K562 (cell line): ENCODE measurements at regions not wholly inside any gene's neighbourhood (a gene's known extent, or its start where the extent isn't known, plus 50 kb on each side); places are given as distances from the start of the nearest gene placed in this dataset.

Source experiments
- ATAC-seq: fragments of 200-7000 bp; cut with Tn5 transposase; 3 replicates; pipeline ENCODE4 v1.9.1; 2020; ENCODE audit warnings: moderate library complexity
- BruUV-seq: library from RNA; stranded (reverse); fragments of 400-500 nt; replicated peaks from 2 replicates; lab custom pipeline; 2021; lab: Mats Ljungman, UMichigan
- CTCF ChIA-PET: fragments of 300-600 bp; formaldehyde crosslinking; extraction: SDS; loops from one replicate; lab custom pipeline; 2021; ENCODE audit warnings: low intra/inter-chr PET ratio; lab: Yijun Ruan, JAX
- POLR2A ChIA-PET: fragments of 300-600, 350-650 bp; sonication (Branson Sonifier 250); formaldehyde crosslinking; extraction: SDS; loops from one replicate; lab custom pipeline; 2021; ENCODE audit warnings: antibody characterized with exemption, inconsistent platforms; lab: Yijun Ruan, JAX
- DNase-seq, 4 experiments: peaks; one replicate each; pipeline versions ENCODE4 v3.0.0 to v3.0.0-alpha.2; 2011 to 2018; ENCODE audit warnings: low spot score in 3 of 4, mixed read lengths in 3 of 4; ENCODE audit errors: extremely low read depth in 1 of 4
- FAIRE-seq: peaks from 2 replicates; lab custom pipeline; 2011; peaks lifted over from hg19 to GRCh38; lab: Jason Lieb, UNC
- H2AFZ ChIP-seq: 2 replicates; pipeline ENCODE4 v1.6.0; 2011; ENCODE audit warnings: low read depth, low read length, control low read depth, inconsistent platforms
- H3K27ac ChIP-seq: fragments of 200-600 bp; 3 replicates; pipeline ENCODE4 v1.8.0; 2011; ENCODE audit warnings: low read depth, mild to moderate bottlenecking, control low read depth, inconsistent platforms, low read length, moderate library complexity, mixed read lengths; ENCODE audit errors: extremely low read depth
- H3K27me3 ChIP-seq, 2 experiments: fragments of 300-600 bp in 1 of 2; 2 replicates in 1 of 2; 3 replicates in 1 of 2; pipeline versions ENCODE4 v1.6.0 to v1.8.0; 2011; ENCODE audit warnings: inconsistent platforms in 2 of 2, low read length in 2 of 2, mild to moderate bottlenecking in 1 of 2, mixed read lengths in 1 of 2, moderate library complexity in 1 of 2; ENCODE audit not compliant: control insufficient read depth in 2 of 2, insufficient read depth in 2 of 2
- H3K36me3 ChIP-seq: fragments of 300-600 bp; 3 replicates; pipeline ENCODE4 v1.8.0; 2011; ENCODE audit warnings: mild to moderate bottlenecking, low read length, inconsistent platforms; ENCODE audit not compliant: control insufficient read depth, insufficient read depth
- H3K4me1 ChIP-seq, 2 experiments: fragments of 200-600 bp in 1 of 2; replicated peaks in 1 of 2; 2 replicates in 1 of 2; 3 replicates in 1 of 2; pipeline versions ENCODE4 v1.5.1 to v1.8.0; 2011; ENCODE audit warnings: inconsistent platforms in 2 of 2, low read length in 2 of 2, mild to moderate bottlenecking in 1 of 2, mixed read lengths in 1 of 2, moderate library complexity in 1 of 2; ENCODE audit not compliant: control insufficient read depth in 2 of 2, insufficient read depth in 2 of 2
- H3K4me2 ChIP-seq: 2 replicates; pipeline ENCODE4 v1.6.1; 2011; ENCODE audit warnings: low read length, control low read depth, inconsistent platforms, mixed read lengths; ENCODE audit not compliant: insufficient read depth
- H3K4me3 ChIP-seq: fragments of 200-600 bp; sonication (generic), shearing (Covaris generic); 2 replicates; pipeline ENCODE4 v1.5.1; 2016; ENCODE audit warnings: control low read depth, inconsistent platforms
- H3K79me2 ChIP-seq: fragments of 200-600 bp; 3 replicates; pipeline ENCODE4 v1.8.0; 2011; ENCODE audit warnings: low read length, inconsistent platforms; ENCODE audit not compliant: control insufficient read depth, insufficient read depth
- H3K9ac ChIP-seq, 2 experiments: 2 replicates each; pipeline versions ENCODE4 v1.6.0 to v1.6.1; 2011; ENCODE audit warnings: low read depth in 2 of 2, low read length in 2 of 2, control low read depth in 1 of 2, inconsistent platforms in 1 of 2, mild to moderate bottlenecking in 1 of 2, mixed read lengths in 1 of 2; ENCODE audit not compliant: insufficient read depth in 1 of 2
- H3K9me1 ChIP-seq: one replicate; pipeline ENCODE4 v1.6.0; 2011; ENCODE audit warnings: inconsistent platforms, mild to moderate bottlenecking, low read length, moderate library complexity; ENCODE audit not compliant: control insufficient read depth, insufficient read depth
- H3K9me3 ChIP-seq: replicated peaks from 2 replicates; pipeline ENCODE4 v1.5.1; 2011; ENCODE audit warnings: low read depth, low read length, inconsistent platforms; ENCODE audit not compliant: control insufficient read depth, insufficient read depth
- H4K20me1 ChIP-seq: replicated peaks from 2 replicates; pipeline ENCODE4 v1.6.1; 2011; ENCODE audit warnings: low read length, inconsistent platforms, mixed read lengths; ENCODE audit not compliant: control insufficient read depth, insufficient read depth
- CAMTA2 ChIP-seq: fragments of 250-450 bp; sonication (Bioruptor Pico); conservative IDR thresholded peaks from 2 replicates; pipeline ENCODE4 v1.5.1; 2022
- HMGN3 ChIP-seq: IDR thresholded peaks from 2 replicates; pipeline ENCODE4 v1.6.1; 2011; ENCODE audit warnings: borderline replicate concordance, low read depth, mild to moderate bottlenecking, mixed read lengths, low read length; ENCODE audit not compliant: insufficient read length; ENCODE audit errors: extremely low read depth
- MIER1 ChIP-seq: fragments of 450-650 bp; IDR thresholded peaks from 2 replicates; pipeline ENCODE4 v1.6.1; 2016; ENCODE audit warnings: antibody characterized with exemption, mild to moderate bottlenecking, low read depth
- NR4A1 ChIP-seq, 2 experiments: fragments of 250-450 bp in 1 of 2; fragments of 450-650 bp in 1 of 2; sonication (Bioruptor Pico) in 1 of 2; IDR thresholded peaks; 2 replicates each; pipeline versions ENCODE4 v1.4.0 to v1.6.1; 2016 to 2020; ENCODE audit warnings: mild to moderate bottlenecking in 2 of 2, missing compliant biosample characterization in 1 of 2, missing genetic modification characterization in 1 of 2, moderate library complexity in 1 of 2
- RFX5 ChIP-seq: IDR thresholded peaks from 2 replicates; pipeline ENCODE4 v1.6.1; 2011; ENCODE audit warnings: low read depth, mild to moderate bottlenecking, improper control_type of control experiment, low read length
- SMAD1 ChIP-seq: fragments of 150-350 bp; IDR thresholded peaks from 2 replicates; pipeline ENCODE4 v1.6.1; 2014; ENCODE audit warnings: low read length, low read depth; ENCODE audit not compliant: partially characterized antibody
- TCF7 ChIP-seq: sonication (generic); IDR thresholded peaks from 2 replicates; pipeline ENCODE4 v1.6.1; 2016; ENCODE audit warnings: antibody characterized with exemption, borderline replicate concordance
- ZNF12 ChIP-seq: sonication (generic); formaldehyde crosslinking; IDR thresholded peaks from 2 replicates; pipeline ENCODE4 v1.4.0; 2020; ENCODE audit warnings: mild to moderate bottlenecking, missing genetic modification reagents
- ZNF146 ChIP-seq: IDR thresholded peaks from one replicate; pipeline ENCODE4 v1.6.1; 2018; ENCODE audit warnings: missing compliant biosample characterization; ENCODE audit not compliant: unreplicated experiment
- ZNF561 ChIP-seq: fragments of 450-650 bp; formaldehyde crosslinking; conservative IDR thresholded peaks from 2 replicates; pipeline ENCODE4 v1.4.0; 2020; ENCODE audit warnings: mild to moderate bottlenecking, moderate library complexity
- ZSCAN32 ChIP-seq: fragments of 450-650 bp; formaldehyde crosslinking; IDR thresholded peaks from 2 replicates; pipeline ENCODE4 v1.4.0; 2020; ENCODE audit warnings: mild to moderate bottlenecking, moderate library complexity
- WGBS: fragments of 100-300 bp; shearing (Covaris generic); methylation state at CpG from one replicate; pipeline ENCODE4 v1.1.6; 2016; ENCODE audit warnings: low coverage, mixed read lengths; ENCODE audit not compliant: insufficient coverage; ENCODE audit errors: missing lambda C conversion rate; 5-methylcytosine and 5-hydroxymethylcytosine counted together
- in situ Hi-C: fragments of 300-500 bp; cut with MboI; formaldehyde crosslinking; loops from 4 replicates; pipeline ENCODE4 v1.15.0; 2018; ENCODE audit warnings: inconsistent platforms, mixed read lengths
- intact Hi-C: fragments of 100-400 bp; cut with micrococcal nuclease; formaldehyde crosslinking; loops from 2 replicates; pipeline ENCODE4 v1.14.2; 2022
- TF ChIP-seq, protein P1 (sequence below), 2 experiments: fragments of 150-350 bp in 1 of 2; IDR thresholded peaks; 2 replicates each; pipeline ENCODE4 v1.6.1; 2012 to 2016; ENCODE audit warnings: low read depth in 2 of 2, low read length in 2 of 2, mild to moderate bottlenecking in 1 of 2, moderate library complexity in 1 of 2

DNA sequence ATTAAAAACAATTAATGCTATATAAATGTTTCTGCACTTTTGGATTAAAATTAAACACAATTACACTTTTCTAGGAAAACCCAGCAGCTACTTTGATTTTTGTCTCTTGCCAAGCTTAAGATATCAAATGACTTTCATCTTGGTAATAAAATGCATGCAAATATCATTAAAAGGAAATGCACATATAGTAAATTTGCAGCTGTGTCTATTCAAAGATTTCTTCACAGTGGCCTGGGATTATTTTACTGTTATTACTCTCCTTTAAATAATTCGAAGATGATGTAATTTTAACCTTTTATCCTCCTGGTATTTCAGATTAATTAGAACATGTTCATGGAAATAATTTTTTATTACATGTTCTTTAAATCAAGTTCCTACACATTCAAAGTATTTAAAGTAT lies 529.5 kb upstream of the RGMB start:
- H3K27ac ChIP-seq: no peak overlapping the region
- H3K9me3 ChIP-seq: no peaks in the 10 kb centered on the region
- 0% methylated on average over 1 of the region's 1 CpG for WGBS
- H2AFZ ChIP-seq: no peak overlapping the region
- TF ChIP-seq SMAD1 (no peak), ZNF146 (CRISPR knock-in tag) (no peak), CAMTA2 (no peak)
- TF ChIP-seq, all 486 proteins: peak for 0
- POLR2A ChIA-PET: no interaction called here
- no peaks in the 10 kb centered on the region for H4K20me1 ChIP-seq
- H3K9me1 ChIP-seq: no peaks in the 10 kb centered on the region
- DNase-seq (no peak), ATAC-seq (no peak), FAIRE-seq (no peak)
- no TSS peak for BruUV-seq
- no peak overlapping the region for H3K4me3 ChIP-seq
- no peaks in the 10 kb centered on the region for H3K27me3 ChIP-seq
- H3K9ac ChIP-seq: no peak overlapping the region
- no peaks in the 10 kb centered on the region for H3K79me2 ChIP-seq
- H3K4me1 ChIP-seq: no peaks in the 10 kb centered on the region
- in situ Hi-C loops (no loop called here), intact Hi-C loops (no loop called here)
- H3K4me2 ChIP-seq: no peak overlapping the region
- no peaks in the 10 kb centered on the region for H3K36me3 ChIP-seq
- CTCF ChIA-PET: no interaction called here

DNA sequence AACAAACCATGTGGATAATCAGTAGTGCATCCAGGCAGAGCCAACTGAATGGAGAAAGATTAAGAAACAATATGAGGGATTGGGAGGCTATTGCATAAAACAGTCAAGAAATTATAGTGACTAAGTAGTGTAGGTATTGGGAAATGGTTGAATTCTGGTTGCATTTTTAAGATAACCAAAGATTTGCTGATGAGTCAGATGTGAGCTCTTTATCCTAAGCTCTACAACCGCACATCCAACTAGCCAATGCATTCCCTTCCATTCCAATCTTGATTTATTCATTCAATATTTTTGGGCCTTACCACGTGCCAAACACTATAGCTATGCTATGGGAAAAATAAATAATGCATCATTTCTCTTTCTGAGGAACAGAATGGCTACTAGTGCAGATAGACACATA lies 524.5 kb upstream of the RGMB start:
- no peaks in the 10 kb centered on the region for H3K9me3 ChIP-seq
- no peaks in the 10 kb centered on the region for H4K20me1 ChIP-seq
- no peaks in the 10 kb centered on the region for H3K9me1 ChIP-seq
- in situ Hi-C loops (no loop called here), intact Hi-C loops (no loop called here)
- DNase-seq (no peak), FAIRE-seq (no peak), ATAC-seq (no peak)
- H3K27me3 ChIP-seq: no peaks in the 10 kb centered on the region
- no peak overlapping the region for H3K27ac ChIP-seq
- POLR2A ChIA-PET: interaction anchor here (0.6 kb wide), 1 partner anchor 119 kb away, joined by 4 read pairs; no protein-coding TSS in a partner anchor
- no peak overlapping the region for H3K4me3 ChIP-seq
- H3K4me2 ChIP-seq: no peak overlapping the region
- BruUV-seq: no TSS peak
- CTCF ChIA-PET: no interaction called here
- H3K79me2 ChIP-seq: no peaks in the 10 kb centered on the region
- no peaks in the 10 kb centered on the region for H3K4me1 ChIP-seq
- no peak overlapping the region for H2AFZ ChIP-seq
- H3K36me3 ChIP-seq: no peaks in the 10 kb centered on the region
- WGBS: 0% methylated on average over 2 of the region's 2 CpGs
- no peak overlapping the region for H3K9ac ChIP-seq
- TF ChIP-seq ZNF12 (no peak), ZSCAN32 (CRISPR knock-in tag) (no peak), HMGN3 (no peak), ZNF561 (CRISPR knock-in tag) (no peak), RFX5 (no peak), MIER1 (no peak), TCF7 (no peak), NR4A1 (CRISPR knock-in tag; IDR thresholded peaks at IDR 0.05) (no peak), NR4A1 (tag; IDR thresholded peaks at IDR 0.05) (no peak)
- TF ChIP-seq, protein P1, sequence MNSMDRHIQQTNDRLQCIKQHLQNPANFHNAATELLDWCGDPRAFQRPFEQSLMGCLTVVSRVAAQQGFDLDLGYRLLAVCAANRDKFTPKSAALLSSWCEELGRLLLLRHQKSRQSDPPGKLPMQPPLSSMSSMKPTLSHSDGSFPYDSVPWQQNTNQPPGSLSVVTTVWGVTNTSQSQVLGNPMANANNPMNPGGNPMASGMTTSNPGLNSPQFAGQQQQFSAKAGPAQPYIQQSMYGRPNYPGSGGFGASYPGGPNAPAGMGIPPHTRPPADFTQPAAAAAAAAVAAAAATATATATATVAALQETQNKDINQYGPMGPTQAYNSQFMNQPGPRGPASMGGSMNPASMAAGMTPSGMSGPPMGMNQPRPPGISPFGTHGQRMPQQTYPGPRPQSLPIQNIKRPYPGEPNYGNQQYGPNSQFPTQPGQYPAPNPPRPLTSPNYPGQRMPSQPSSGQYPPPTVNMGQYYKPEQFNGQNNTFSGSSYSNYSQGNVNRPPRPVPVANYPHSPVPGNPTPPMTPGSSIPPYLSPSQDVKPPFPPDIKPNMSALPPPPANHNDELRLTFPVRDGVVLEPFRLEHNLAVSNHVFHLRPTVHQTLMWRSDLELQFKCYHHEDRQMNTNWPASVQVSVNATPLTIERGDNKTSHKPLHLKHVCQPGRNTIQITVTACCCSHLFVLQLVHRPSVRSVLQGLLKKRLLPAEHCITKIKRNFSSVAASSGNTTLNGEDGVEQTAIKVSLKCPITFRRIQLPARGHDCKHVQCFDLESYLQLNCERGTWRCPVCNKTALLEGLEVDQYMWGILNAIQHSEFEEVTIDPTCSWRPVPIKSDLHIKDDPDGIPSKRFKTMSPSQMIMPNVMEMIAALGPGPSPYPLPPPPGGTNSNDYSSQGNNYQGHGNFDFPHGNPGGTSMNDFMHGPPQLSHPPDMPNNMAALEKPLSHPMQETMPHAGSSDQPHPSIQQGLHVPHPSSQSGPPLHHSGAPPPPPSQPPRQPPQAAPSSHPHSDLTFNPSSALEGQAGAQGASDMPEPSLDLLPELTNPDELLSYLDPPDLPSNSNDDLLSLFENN (IDR thresholded peaks at IDR 0.05; ENCODE audit: low read depth in 2 of 2, low read length in 2 of 2): no peak
